ENCODE measurements at regions not wholly inside any gene's neighbourhood (a gene's known extent, or its start where the extent isn't known, plus 50 kb on each side); places are given as distances from the start of the nearest gene placed in this dataset.

- Histone ChIP-seq H3K36me3 (ENCODE audit: insufficient read depth, low read length) (no peaks in the 10 kb centered on the region), H3K9me3 (ENCODE audit: control insufficient read depth, insufficient read depth, low read length) (no peaks in the 10 kb centered on the region), H3K4me1 (ENCODE audit: insufficient read depth, low read length) (0 out of 2 replicates have a peak, but pooled peaks cover 3% of the 10 kb centered on the region), H3K9ac (ENCODE audit: low read depth, low read length) (no peak overlapping the region)
Measured at GRCh38 chr2:221241072-221241471, 331.0 kb downstream of the EPHA4 start.

GRCh38 chr2:221243771-221244170, 328.3 kb downstream of the EPHA4 start:
- Histone ChIP-seq H3K9ac (ENCODE audit: low read depth, low read length) (no peak overlapping the region), H3K36me3 (ENCODE audit: insufficient read depth, low read length) (no peaks in the 10 kb centered on the region), H3K9me3 (ENCODE audit: control insufficient read depth, insufficient read depth, low read length) (no peaks in the 10 kb centered on the region)

GRCh38 chr2:221245045-221245444, 327.1 kb downstream of the EPHA4 start:
- Histone ChIP-seq H3K36me3 (ENCODE audit: insufficient read depth, low read length) (no peaks in the 10 kb centered on the region), H3K9me3 (ENCODE audit: control insufficient read depth, insufficient read depth, low read length) (no peaks in the 10 kb centered on the region), H3K4me1 (ENCODE audit: insufficient read depth, low read length) (0 out of 2 replicates have a peak, but pooled peaks cover 3% of the 10 kb centered on the region), H3K9ac (ENCODE audit: low read depth, low read length) (no peak overlapping the region)

More at GRCh38 chr2:221243771-221244170, 328.3 kb downstream of the EPHA4 start:
- 0 out of 2 replicates have a peak, but pooled peaks cover 3% of the 10 kb centered on the region for H3K4me1 ChIP-seq (ENCODE audit: insufficient read depth, low read length)

- Histone ChIP-seq H3K36me3 (ENCODE audit: insufficient read depth, low read length) (no peaks in the 10 kb centered on the region), H3K9me3 (ENCODE audit: control insufficient read depth, insufficient read depth, low read length) (no peaks in the 10 kb centered on the region), H3K4me1 (ENCODE audit: insufficient read depth, low read length) (0 out of 2 replicates have a peak, but pooled peaks cover 3% of the 10 kb centered on the region), H3K9ac (ENCODE audit: low read depth, low read length) (no peak overlapping the region)
Measured at GRCh38 chr2:221245772-221246171, 326.3 kb downstream of the EPHA4 start.

- Histone ChIP-seq H3K9me3 (ENCODE audit: control insufficient read depth, insufficient read depth, low read length) (no peaks in the 10 kb centered on the region), H3K4me1 (ENCODE audit: insufficient read depth, low read length) (0 out of 2 replicates have a peak, but pooled peaks cover 3% of the 10 kb centered on the region)
Measured at GRCh38 chr2:221254299-221254698, 317.8 kb downstream of the EPHA4 start.

GRCh38 chr2:221255862-221256261, 316.2 kb downstream of the EPHA4 start:
- H3K36me3 ChIP-seq (ENCODE audit: insufficient read depth, low read length): no peaks in the 10 kb centered on the region
- no peaks in the 10 kb centered on the region for H3K9me3 ChIP-seq (ENCODE audit: control insufficient read depth, insufficient read depth, low read length)
- no peak overlapping the region for H3K9ac ChIP-seq (ENCODE audit: low read depth, low read length)
- H3K4me1 ChIP-seq (ENCODE audit: insufficient read depth, low read length): 0 out of 2 replicates have a peak, but pooled peaks cover 3% of the 10 kb centered on the region

More at GRCh38 chr2:221254299-221254698, 317.8 kb downstream of the EPHA4 start:
- H3K9ac ChIP-seq (ENCODE audit: low read depth, low read length): no peak overlapping the region
- no peaks in the 10 kb centered on the region for H3K36me3 ChIP-seq (ENCODE audit: insufficient read depth, low read length)

GRCh38 chr2:221258464-221258863, 313.6 kb downstream of the EPHA4 start:
- Histone ChIP-seq H3K9me3 (ENCODE audit: control insufficient read depth, insufficient read depth, low read length) (no peaks in the 10 kb centered on the region), H3K36me3 (ENCODE audit: insufficient read depth, low read length) (no peaks in the 10 kb centered on the region), H3K9ac (ENCODE audit: low read depth, low read length) (no peak overlapping the region), H3K4me1 (ENCODE audit: insufficient read depth, low read length) (0 out of 2 replicates have a peak, but pooled peaks cover 3% of the 10 kb centered on the region)

- Histone ChIP-seq H3K9ac (ENCODE audit: low read depth, low read length) (no peak overlapping the region), H3K36me3 (ENCODE audit: insufficient read depth, low read length) (no peaks in the 10 kb centered on the region)
Measured at GRCh38 chr2:221262651-221263050, 309.5 kb downstream of the EPHA4 start.

GRCh38 chr2:221263573-221263972, 308.5 kb downstream of the EPHA4 start:
- Histone ChIP-seq H3K9me3 (ENCODE audit: control insufficient read depth, insufficient read depth, low read length) (no peaks in the 10 kb centered on the region), H3K9ac (ENCODE audit: low read depth, low read length) (no peak overlapping the region), H3K36me3 (ENCODE audit: insufficient read depth, low read length) (no peaks in the 10 kb centered on the region), H3K4me1 (ENCODE audit: insufficient read depth, low read length) (no peaks in the 10 kb centered on the region)

More at GRCh38 chr2:221262651-221263050, 309.5 kb downstream of the EPHA4 start:
- H3K9me3 ChIP-seq (ENCODE audit: control insufficient read depth, insufficient read depth, low read length): no peaks in the 10 kb centered on the region
- no peaks in the 10 kb centered on the region for H3K4me1 ChIP-seq (ENCODE audit: insufficient read depth, low read length)

- no peaks in the 10 kb centered on the region for H3K36me3 ChIP-seq (ENCODE audit: insufficient read depth, low read length)
- H3K9ac ChIP-seq (ENCODE audit: low read depth, low read length): no peak overlapping the region
- H3K4me1 ChIP-seq (ENCODE audit: insufficient read depth, low read length): no peaks in the 10 kb centered on the region
- H3K9me3 ChIP-seq (ENCODE audit: control insufficient read depth, insufficient read depth, low read length): no peaks in the 10 kb centered on the region
Measured at GRCh38 chr2:221264318-221264717, 307.8 kb downstream of the EPHA4 start.

GRCh38 chr2:221267773-221268425, 304.2 kb downstream of the EPHA4 start:
- H3K9ac ChIP-seq (ENCODE audit: low read depth, low read length): no peak overlapping the region
- no peaks in the 10 kb centered on the region for H3K36me3 ChIP-seq (ENCODE audit: insufficient read depth, low read length)
- no peaks in the 10 kb centered on the region for H3K9me3 ChIP-seq (ENCODE audit: control insufficient read depth, insufficient read depth, low read length)
- no peaks in the 10 kb centered on the region for H3K4me1 ChIP-seq (ENCODE audit: insufficient read depth, low read length)

GRCh38 chr2:221268631-221269030, 303.5 kb downstream of the EPHA4 start:
- H3K9ac ChIP-seq (ENCODE audit: low read depth, low read length): no peak overlapping the region
- H3K36me3 ChIP-seq (ENCODE audit: insufficient read depth, low read length): no peaks in the 10 kb centered on the region
- no peaks in the 10 kb centered on the region for H3K9me3 ChIP-seq (ENCODE audit: control insufficient read depth, insufficient read depth, low read length)
- H3K4me1 ChIP-seq (ENCODE audit: insufficient read depth, low read length): no peaks in the 10 kb centered on the region

- Histone ChIP-seq H3K36me3 (ENCODE audit: insufficient read depth, low read length) (no peaks in the 10 kb centered on the region), H3K4me1 (ENCODE audit: insufficient read depth, low read length) (no peaks in the 10 kb centered on the region), H3K9me3 (ENCODE audit: control insufficient read depth, insufficient read depth, low read length) (no peaks in the 10 kb centered on the region), H3K9ac (ENCODE audit: low read depth, low read length) (no peak overlapping the region)
Measured at GRCh38 chr2:221270806-221271205, 301.3 kb downstream of the EPHA4 start.

GRCh38 chr2:221272729-221273128, 299.4 kb downstream of the EPHA4 start:
- Histone ChIP-seq H3K9ac (ENCODE audit: low read depth, low read length) (no peak overlapping the region), H3K36me3 (ENCODE audit: insufficient read depth, low read length) (no peaks in the 10 kb centered on the region), H3K9me3 (ENCODE audit: control insufficient read depth, insufficient read depth, low read length) (no peaks in the 10 kb centered on the region), H3K4me1 (ENCODE audit: insufficient read depth, low read length) (no peaks in the 10 kb centered on the region)

GRCh38 chr2:221276033-221276432, 296.1 kb downstream of the EPHA4 start:
- Histone ChIP-seq H3K36me3 (ENCODE audit: insufficient read depth, low read length) (no peaks in the 10 kb centered on the region), H3K4me1 (ENCODE audit: insufficient read depth, low read length) (no peaks in the 10 kb centered on the region), H3K9ac (ENCODE audit: low read depth, low read length) (no peak overlapping the region), H3K9me3 (ENCODE audit: control insufficient read depth, insufficient read depth, low read length) (no peaks in the 10 kb centered on the region)

Data from ES-I3 (cell line).